ENCODE measurements at regions not wholly inside any gene's neighbourhood (a gene's known extent, or its start where the extent isn't known, plus 50 kb on each side); places are given as distances from the start of the nearest gene placed in this dataset.

DNA sequence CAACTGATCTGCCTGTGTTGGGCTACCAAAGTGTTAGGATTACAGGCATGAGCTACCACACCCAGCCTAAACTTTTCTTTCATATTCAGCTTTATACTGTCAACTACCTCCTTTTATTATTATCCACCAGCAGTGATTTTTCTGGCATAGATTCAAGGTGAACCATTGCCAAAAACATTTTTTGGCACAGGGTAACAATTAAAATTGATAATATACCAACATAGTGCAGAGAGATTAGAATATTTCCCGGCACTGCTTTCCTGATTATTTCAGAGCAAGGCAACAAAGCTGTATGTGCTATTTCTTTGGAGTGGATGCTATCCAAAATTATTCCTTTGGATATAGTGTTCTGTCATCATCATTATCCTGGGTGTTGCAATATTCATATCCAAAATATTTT lies 781.6 kb upstream of the SOX9 start:
- no peak for DNase-seq

DNA sequence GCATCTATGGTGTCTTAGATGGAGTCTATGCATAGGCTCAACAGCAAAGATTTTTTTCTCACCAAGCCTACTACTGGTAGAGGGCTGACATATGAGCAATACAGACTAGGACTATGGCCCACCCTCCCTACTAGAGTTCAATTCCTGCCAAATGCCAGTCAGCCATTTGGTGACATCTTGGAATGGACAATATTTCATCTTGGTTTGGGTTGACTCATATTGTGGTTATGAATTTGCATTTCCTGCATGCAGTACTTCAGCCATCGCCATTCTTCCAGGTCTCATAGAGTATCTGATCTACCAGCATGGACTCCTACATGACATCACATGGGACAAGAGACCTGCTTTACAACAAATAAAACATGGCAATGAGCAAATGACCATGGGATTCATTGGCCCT lies 778.1 kb upstream of the SOX9 start:
- no peak for DNase-seq

GRCh38 chr17:71349908-71350600 lies 770.8 kb upstream of the SOX9 start:
- no peak for DNase-seq

DNA sequence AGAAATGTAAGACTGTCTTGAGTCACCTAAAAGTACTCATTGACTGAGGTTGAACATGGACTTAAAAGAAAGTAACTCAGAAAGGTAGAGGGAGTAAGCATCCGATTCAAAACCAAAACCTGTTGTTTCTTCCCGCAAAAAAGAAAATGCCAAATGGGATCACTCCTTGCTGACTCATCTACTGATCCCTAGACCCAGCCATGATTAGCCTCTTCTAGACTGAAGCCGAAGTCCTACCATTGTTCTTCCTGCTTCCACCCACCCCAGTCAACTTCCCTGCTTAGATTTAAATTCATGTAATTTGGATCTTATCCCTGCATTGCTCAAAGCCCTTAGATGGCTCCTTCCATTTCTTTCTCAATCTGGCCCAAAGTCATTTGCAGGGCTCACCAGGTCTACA lies 760.5 kb upstream of the SOX9 start:
- no peak for DNase-seq

DNA sequence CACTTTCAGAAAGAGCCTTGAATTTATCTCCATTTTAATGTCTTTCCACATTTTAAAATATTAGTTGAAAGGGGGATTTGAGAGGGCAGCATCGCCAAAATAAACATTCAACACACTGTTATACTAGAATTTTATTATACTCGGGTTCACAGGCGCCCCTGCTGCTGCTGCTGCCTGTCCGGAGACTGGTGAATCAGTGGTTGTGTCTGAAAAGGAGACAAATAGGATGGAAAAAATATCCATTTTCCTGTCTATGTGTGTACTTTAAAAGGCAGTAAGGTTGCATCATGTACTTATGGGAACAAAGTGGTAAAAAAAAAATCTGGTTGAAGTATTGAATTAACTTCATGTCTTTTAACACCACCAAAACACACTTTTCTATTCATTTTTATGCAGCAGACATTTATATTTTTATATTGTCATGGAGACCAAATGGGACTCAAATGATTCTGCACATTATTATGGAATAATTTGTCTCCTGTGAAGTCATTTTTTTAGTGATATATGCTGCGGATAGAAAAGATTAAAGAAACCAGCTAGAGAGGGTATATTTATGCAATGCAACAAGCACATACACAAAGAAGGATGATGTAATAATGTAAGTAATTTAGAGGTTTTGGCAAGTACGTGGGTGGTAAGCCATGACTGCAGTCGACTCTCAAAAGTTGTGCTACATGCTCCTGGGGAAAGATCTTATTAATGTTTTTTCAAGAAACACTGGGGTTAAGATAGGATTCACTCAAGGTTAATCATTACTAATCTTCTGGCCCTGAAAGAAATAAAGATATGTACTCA lies 759.0 kb upstream of the SOX9 start:
- no peak for DNase-seq

- DNase-seq: no peak
Observed at GRCh38 chr17:71363661-71364060, 757.2 kb upstream of the SOX9 start.

GRCh38 chr17:71371809-71372208 lies 749.0 kb upstream of the SOX9 start:
- DNase-seq: no peak

DNA sequence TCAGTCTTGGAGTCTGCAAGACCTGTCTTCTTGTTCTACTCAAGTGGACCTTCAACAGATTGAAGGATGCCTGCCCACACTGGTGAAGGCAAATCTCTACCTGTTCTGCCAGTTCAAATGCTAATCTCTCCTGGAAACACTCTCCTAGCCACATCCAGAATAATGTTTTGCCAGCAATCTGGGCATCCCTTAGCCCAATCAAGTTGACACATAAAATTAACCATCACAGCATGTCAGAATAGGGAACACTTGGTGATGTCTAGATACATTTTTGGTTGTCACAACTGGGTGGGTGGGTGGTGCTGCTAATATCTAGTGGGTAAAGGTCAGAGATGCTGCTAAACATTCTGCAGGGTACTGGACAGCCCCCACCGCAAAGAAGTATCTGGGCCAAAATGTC lies 744.9 kb upstream of the SOX9 start:
- no peak for DNase-seq

DNA sequence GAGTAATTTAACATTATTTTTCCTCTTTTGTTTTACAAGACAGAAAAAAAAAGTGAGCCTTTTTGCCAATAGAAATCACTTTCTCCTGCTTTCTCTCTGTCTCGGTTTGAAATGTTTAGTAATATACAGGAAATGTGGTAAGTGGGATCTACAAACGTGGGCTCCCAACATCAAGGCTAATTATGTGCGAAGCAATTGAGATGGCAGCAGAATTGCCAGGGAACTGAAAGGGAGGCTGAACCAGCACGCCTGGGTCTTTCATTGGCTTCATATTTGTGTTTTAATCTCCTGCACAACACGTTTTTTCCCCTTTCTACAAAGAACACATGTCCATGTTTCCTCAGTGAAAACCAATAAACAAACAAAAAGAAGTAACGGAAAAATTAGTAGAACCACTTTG lies 743.9 kb upstream of the SOX9 start:
- no peak for DNase-seq

DNA sequence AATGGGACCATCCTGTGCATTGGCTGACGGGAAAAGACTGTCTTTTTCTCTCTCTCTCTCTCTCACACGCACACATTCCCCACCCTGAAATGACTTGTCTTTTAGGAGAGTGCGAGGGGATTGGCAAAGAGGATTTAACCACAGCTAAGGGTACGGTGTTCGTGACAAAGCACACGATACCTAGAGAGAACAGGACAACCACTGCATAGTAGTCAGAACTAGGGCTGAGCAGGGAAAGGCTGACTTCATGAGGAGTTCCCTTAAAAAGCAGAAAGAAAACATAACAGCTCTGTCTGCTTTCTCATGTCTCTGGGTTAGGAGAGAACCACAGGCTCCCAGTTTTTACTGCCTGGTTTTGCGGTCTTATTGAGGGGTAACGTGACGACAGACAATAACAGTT lies 742.8 kb upstream of the SOX9 start:
- DNase-seq: no peak

GRCh38 chr17:71378741-71379140 lies 742.1 kb upstream of the SOX9 start:
- no peak for DNase-seq

- DNase-seq: no peak
Observed at GRCh38 chr17:71379512-71379911, 741.3 kb upstream of the SOX9 start.

GRCh38 chr17:71380535-71380934 lies 740.3 kb upstream of the SOX9 start:
- no peak for DNase-seq

GRCh38 chr17:71380936-71381335 lies 739.9 kb upstream of the SOX9 start:
- DNase-seq: no peak

DNA sequence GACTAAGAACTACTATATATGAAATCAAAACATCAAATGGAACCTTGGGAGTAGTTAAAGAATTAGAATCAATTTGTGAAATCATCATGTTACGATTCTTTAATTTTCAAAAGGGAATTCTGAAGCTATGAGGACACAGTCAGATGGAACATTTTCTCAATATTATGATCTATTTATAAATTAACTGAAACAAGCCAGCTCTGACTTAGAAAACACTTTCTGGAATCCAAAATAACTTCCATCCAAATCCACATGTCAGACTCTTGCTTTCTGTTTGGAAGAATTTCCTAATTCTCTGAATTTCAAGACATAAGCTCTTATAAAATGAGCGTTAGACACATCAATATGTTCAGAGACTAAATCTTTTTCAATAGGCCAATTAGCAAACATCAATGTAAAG lies 737.7 kb upstream of the SOX9 start:
- peak; percentile 79 for DNase-seq

DNA sequence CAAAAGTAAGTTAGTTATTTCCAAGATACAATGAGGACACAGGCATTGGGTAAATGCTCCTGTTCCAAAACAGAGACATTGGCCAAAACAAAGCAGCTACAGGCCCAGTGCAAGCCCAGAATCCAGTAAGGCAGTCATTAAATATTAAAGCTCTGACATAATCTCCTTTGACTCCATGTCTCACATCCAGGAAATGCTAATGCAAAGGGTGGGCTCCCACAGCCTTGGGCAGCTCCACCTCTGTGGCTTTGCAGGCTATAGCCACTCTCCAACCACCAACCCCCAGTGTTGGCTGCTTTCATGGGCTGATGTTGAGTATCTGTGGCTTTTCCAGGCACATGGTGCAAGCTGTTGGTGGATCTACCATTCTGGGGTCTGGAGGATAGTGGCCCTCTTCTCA lies 733.4 kb upstream of the SOX9 start:
- no peak for DNase-seq

DNA sequence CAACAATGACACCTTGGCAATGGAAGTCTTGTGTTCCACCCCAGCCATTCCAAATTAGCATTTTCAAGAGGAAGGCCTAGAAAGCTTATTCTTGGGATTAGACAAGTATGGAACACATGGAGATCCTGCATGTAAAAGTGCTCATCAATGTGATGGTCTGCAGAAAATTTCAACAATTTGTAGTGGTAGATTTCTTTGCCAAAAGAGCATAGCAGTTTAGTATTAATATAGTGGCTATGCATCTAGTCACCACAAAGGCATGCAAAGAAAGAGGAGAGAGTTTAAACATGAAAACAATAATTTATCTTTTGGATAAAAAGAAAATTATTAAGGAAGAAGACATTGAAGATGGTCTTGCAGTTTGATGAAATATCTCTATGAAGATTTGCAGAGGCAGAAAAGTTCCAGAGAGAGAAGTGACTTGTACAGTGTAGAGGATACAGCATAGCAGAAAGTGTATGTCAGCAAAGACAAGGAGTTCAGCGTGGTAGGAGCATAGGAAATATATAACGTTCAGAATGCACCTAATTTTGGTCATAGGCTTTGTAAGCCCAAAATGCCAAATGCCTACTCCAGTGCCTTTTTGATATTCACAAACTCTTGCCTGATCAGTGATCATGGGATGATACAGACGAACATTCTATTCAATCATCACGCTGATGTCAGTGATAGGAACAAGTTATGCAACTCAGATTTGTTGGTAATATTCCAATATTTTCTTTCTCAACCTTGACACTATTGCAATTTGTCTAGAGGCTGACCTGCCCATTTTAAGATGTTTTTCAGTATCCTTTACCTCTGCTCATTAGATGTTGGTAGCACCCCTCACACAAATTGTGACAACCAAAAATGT lies 727.9 kb upstream of the SOX9 start:
- DNase-seq: no peak

DNA sequence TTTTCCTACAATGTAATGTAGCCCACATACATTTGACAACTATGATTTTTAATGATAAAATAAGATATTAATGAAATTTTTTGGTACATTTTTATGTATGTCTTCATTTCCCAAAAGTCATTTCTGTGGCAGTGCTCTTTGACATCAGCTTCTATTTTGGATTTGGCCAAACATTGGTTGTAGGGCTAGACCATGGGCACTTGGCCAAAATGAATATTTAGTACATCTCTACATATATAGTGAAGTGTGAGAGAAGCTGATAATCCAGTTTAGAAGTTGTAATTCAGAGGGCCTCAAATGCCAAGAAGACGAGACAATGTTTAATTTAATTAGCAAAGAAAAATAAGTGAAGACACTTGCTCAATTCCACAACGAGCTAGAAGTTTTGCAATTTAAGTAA lies 724.9 kb upstream of the SOX9 start:
- DNase-seq: no peak

DNA sequence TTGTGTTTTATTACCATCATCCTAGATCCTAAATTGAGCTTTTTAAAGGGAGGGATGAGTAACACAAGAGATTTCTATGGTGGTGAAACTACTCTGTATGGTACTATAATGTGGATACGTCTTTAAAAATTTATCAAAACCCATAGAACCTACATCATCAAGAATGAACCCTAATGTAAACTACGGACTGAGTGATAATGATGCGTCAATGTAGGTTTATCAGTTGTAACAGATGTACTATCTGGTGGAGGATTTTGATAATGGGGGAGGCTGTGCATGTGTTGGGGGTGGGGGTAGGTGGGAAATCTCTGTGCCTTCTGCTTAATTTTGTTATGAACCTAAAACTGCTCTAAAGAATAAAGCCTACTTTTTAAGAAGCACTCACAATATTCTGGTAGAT lies 724.1 kb upstream of the SOX9 start:
- no peak for DNase-seq

- DNase-seq: no peak
Observed at GRCh38 chr17:71398025-71398424, 722.8 kb upstream of the SOX9 start.

GRCh38 chr17:71398800-71399219 lies 722.0 kb upstream of the SOX9 start:
- no peak for DNase-seq

DNA sequence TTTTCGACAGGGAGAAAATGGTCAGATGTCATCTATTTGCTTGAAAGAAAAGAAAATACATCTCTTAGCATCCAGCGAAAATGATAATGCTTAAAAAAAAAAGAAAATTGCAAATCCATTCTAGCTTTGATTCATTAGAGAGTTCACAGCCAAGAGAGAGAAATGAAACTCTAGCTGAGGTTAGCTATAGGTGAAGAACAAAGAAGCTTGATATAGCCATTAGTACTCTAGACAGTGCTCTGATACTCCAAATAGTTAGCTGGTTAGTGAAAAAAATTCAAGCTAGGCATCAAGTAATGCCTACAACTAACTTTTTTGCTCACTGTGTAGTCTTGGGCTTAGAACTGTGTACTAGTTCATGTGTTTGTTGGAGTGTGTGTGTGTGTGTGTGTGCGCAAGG lies 721.6 kb upstream of the SOX9 start:
- DNase-seq: no peak

GRCh38 chr17:71399649-71400048 lies 721.2 kb upstream of the SOX9 start:
- no peak for DNase-seq
